PFSK-1 (cell line): ENCODE measurements at regions not wholly inside any gene's neighbourhood (a gene's known extent, or its start where the extent isn't known, plus 50 kb on each side); places are given as distances from the start of the nearest gene placed in this dataset.

Experiments used
- FOXP2 ChIP-seq: optimal IDR thresholded peaks from 2 replicates; pipeline ENCODE3; 2011; ENCODE audit warnings: borderline replicate concordance, control low read depth, inconsistent platforms; ENCODE audit not compliant: insufficient read depth; ENCODE audit errors: extremely low read length, extremely low read depth
- POLR2AphosphoS5 ChIP-seq: IDR thresholded peaks from 2 replicates; pipeline ENCODE4 v1.6.1; 2012; ENCODE audit warnings: low read depth, mild to moderate bottlenecking, control low read depth, low read length, moderate library complexity
- REST ChIP-seq, 2 experiments: IDR thresholded peaks; 2 replicates each; pipeline versions ENCODE4 v1.6.1 to v1.8.0; 2011 to 2012; ENCODE audit warnings: low read depth in 2 of 2, low read length in 2 of 2, control low read depth in 1 of 2, inconsistent platforms in 1 of 2, mild to moderate bottlenecking in 1 of 2, moderate library complexity in 1 of 2; ENCODE audit not compliant: insufficient read depth in 1 of 2
- SIN3A ChIP-seq: IDR thresholded peaks from 2 replicates; pipeline ENCODE4 v1.6.1; 2012; ENCODE audit warnings: mild to moderate bottlenecking, low read length, moderate library complexity, borderline replicate concordance; ENCODE audit not compliant: insufficient read depth
- TAF1 ChIP-seq: IDR thresholded peaks from 2 replicates; pipeline ENCODE4 v1.6.1; 2012; ENCODE audit warnings: low read length, control low read depth, borderline replicate concordance; ENCODE audit not compliant: insufficient read depth

GRCh38 chr12:4117386-4118016 is 156.1 kb upstream of the CCND2 start:
- no peak for TF ChIP-seq FOXP2
- no peak for TF ChIP-seq REST (IDR thresholded peaks at IDR 0.05; ENCODE audit: insufficient read depth in 1 of 2, low read depth in 2 of 2, low read length in 2 of 2)
- no peak for TF ChIP-seq TAF1
- no peak for TF ChIP-seq SIN3A
- no peak for TF ChIP-seq POLR2AphosphoS5

DNA sequence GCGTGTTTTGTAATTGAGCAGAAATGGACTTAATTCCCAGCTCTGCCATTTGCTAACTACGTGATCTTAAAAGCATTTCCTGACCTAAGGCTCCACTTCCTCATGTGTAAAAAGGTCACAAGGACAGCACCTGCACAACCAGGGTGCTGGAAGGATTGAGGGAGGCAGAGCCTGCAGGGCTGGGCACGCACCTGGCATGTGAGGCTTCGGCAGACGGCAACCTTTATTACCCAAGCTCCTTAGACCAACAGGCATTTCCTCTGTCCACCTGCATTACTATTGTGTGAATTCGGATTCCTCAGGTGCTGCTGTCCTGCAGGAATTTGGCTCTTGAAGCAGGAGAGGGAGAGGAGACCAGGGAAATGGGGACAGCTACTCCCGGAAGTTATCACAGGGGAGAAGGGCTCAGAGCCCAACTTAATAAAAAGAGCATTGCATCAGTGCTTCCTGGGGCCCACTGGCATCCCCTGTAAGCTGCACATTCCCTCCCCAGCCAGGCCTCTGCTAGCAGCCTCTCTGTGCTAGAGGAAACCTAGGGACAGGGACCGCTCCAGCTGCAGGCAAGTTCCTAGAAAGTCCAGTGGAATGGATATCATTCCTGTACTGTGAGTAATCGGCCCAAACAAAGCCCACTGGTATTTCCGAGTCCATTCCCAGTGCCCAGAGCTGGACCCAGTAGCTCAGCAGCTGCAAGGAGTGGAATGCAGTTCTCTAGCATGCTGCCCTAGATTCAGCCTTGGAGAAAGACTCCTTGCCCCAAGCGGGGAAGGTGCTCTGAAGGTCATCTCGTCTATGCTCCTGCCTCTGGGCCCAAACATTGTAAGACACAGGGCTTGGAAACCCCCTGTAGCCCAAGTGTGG is 157.1 kb upstream of the CCND2 start:
- TF ChIP-seq FOXP2 (no peak), SIN3A (no peak), REST (IDR thresholded peaks at IDR 0.05; ENCODE audit: insufficient read depth in 1 of 2, low read depth in 2 of 2, low read length in 2 of 2) (0 out of 4 replicates have a peak, but pooled peaks of 1 of the 2 experiments have one; percentile 18), TAF1 (0 out of 2 replicates have a peak, but pooled peaks have one; percentile 41), POLR2AphosphoS5 (peak; percentile 68)

GRCh38 chr12:4115570-4115969 is 158.0 kb upstream of the CCND2 start:
- TF ChIP-seq REST (IDR thresholded peaks at IDR 0.05; ENCODE audit: insufficient read depth in 1 of 2, low read depth in 2 of 2, low read length in 2 of 2) (no peak), FOXP2 (no peak), POLR2AphosphoS5 (no peak), SIN3A (no peak), TAF1 (no peak)

GRCh38 chr12:4114986-4115385 is 158.6 kb upstream of the CCND2 start:
- peak; percentile 74; the same call in 1 of the 2 replicates for TF ChIP-seq POLR2AphosphoS5
- TF ChIP-seq TAF1, result peak; percentile 59; the same call in 1 of the 2 replicates
- TF ChIP-seq SIN3A, result no peak

DNA sequence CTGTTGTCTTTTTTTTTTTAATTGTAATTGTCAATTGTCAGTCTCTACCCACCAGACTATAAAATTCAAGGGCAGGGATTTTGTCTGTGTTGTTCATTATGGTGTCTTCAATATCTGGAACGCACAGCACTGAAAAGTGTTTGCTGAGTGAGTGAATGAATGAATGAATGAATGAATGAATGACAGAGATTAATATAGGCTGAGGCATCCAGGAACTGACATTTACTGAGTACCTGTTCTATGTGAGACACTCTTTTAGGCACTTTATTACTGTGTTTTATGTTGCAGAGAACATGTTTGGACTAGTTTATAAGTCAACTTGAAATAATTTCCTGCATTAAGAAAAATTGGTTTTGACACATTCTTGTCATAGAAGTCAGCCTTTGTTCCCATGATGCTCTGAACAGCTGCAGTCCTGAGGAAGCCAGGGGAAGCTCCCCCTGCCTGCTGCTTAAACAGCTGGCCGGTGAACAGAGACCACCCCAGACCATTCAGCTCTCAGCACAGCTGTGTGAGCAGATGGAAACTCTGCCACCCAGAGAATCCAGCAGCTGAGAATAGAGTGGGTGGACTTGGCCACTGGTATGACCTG is 160.7 kb upstream of the CCND2 start:
- no peak for TF ChIP-seq SIN3A
- TF ChIP-seq TAF1, result no peak
- no peak for TF ChIP-seq FOXP2
- TF ChIP-seq REST (IDR thresholded peaks at IDR 0.05; ENCODE audit: insufficient read depth in 1 of 2, low read depth in 2 of 2, low read length in 2 of 2), result no peak
- no peak for TF ChIP-seq POLR2AphosphoS5
